ENCODE measurements at regions not wholly inside any gene's neighbourhood (a gene's known extent, or its start where the extent isn't known, plus 50 kb on each side); places are given as distances from the start of the nearest gene placed in this dataset.

- H3K79me2 ChIP-seq (ENCODE audit: control insufficient read depth in 1 of 2, insufficient read depth in 2 of 2, low read length in 2 of 2) = no peaks in the 10 kb centered on the region
- no peak overlapping the region for H3K9ac ChIP-seq (replicated peaks in 1 of 4; ENCODE audit: extremely low read depth in 1 of 4, low read depth in 3 of 4, low read length in 3 of 4)
- no peaks in the 10 kb centered on the region for H3K4me1 ChIP-seq (replicated peaks in 1 of 4; ENCODE audit: control insufficient read depth in 3 of 4, insufficient read depth in 4 of 4, low read length in 3 of 4)
- no peak overlapping the region for H2AFZ ChIP-seq (ENCODE audit: low read length)
- WGBS, 2 experiments (ENCODE audit: extremely low coverage in 1 of 2, insufficient coverage in 1 of 2, insufficient read length in 1 of 2, insufficient replicate concordance in 2 of 2, low coverage in 1 of 2, low lambda C conversion rate in 2 of 2, missing lambda C conversion rate in 1 of 2) = 83% methylated on average over 7 of the region's 7 CpGs; no CpG with 5 or more reads in 1 of the 2 experiments
- H2BK5ac ChIP-seq (ENCODE audit: low read depth, low read length) = no peak overlapping the region
- ChIA-PET CTCF (ENCODE audit: partially characterized antibody) (interaction anchor here (1.3 kb wide), 1 partner anchor 10 kb away, joined by 3 read pairs; no protein-coding TSS in a partner anchor), POLR2A (ENCODE audit: partially characterized antibody) (no interaction called here)
- no peak overlapping the region for H3K14ac ChIP-seq (ENCODE audit: insufficient read length)
- H3K18ac ChIP-seq (ENCODE audit: extremely low read depth, low read length) = no peak overlapping the region
- H3K79me1 ChIP-seq (ENCODE audit: low read depth, low read length) = no peaks in the 10 kb centered on the region; the same call in 1 of the 2 replicates
- peaks cover 0 to 5% of the 10 kb centered on the region in 2 experiments; a peak in 1 of 4 replicates for H3K9me3 ChIP-seq (ENCODE audit: insufficient read depth in 2 of 2, low read depth in 1 of 2, low read length in 1 of 2)
- no peaks in the 10 kb centered on the region for H4K20me1 ChIP-seq (replicated peaks in 1 of 2; ENCODE audit: control insufficient read depth in 1 of 2, insufficient read depth in 2 of 2, low read length in 2 of 2)
- H3K27me3 ChIP-seq (replicated peaks in 1 of 4; ENCODE audit: control insufficient read depth in 3 of 4, extremely low read depth in 1 of 4, insufficient read depth in 3 of 4, low read length in 3 of 4) = no peaks in the 10 kb centered on the region
- no peak overlapping the region for H3K56ac ChIP-seq (replicated peaks; ENCODE audit: insufficient read length, low read depth, low read length)
- no peak for DNase-seq (ENCODE audit: low read depth in 1 of 2, low spot score in 2 of 2)
- H3K4ac ChIP-seq (replicated peaks; ENCODE audit: insufficient read length, low read depth, low read length) = no peak overlapping the region
- no peak overlapping the region for H4K91ac ChIP-seq (replicated peaks; ENCODE audit: insufficient read length, low read length)
- H2BK12ac ChIP-seq (ENCODE audit: low read depth, low read length) = no peak overlapping the region
- H3K36me3 ChIP-seq (ENCODE audit: control insufficient read depth in 2 of 4, insufficient read depth in 4 of 4, low read length in 3 of 4) = no peaks in the 10 kb centered on the region; a peak in 1 of 8 replicates
- no peak overlapping the region for H2BK20ac ChIP-seq (ENCODE audit: low read length)
- H3K4me2 ChIP-seq (ENCODE audit: insufficient read depth in 1 of 2, low read depth in 2 of 2, low read length in 2 of 2) = no peak overlapping the region
- no peaks in the 10 kb centered on the region for H3K23me2 ChIP-seq (ENCODE audit: low read depth, low read length)
- H2BK15ac ChIP-seq (ENCODE audit: low read length) = no peak overlapping the region
- no peak overlapping the region for H3K27ac ChIP-seq (ENCODE audit: low read depth, low read length)
- no peak for FAIRE-seq
- no peak overlapping the region for H2AK5ac ChIP-seq (ENCODE audit: low read depth, low read length)
- no peak overlapping the region for H3K23ac ChIP-seq (ENCODE audit: insufficient read length)
- H3K4me3 ChIP-seq (ENCODE audit: extremely low read depth in 1 of 4, insufficient read depth in 2 of 4, low read depth in 3 of 4, low read length in 4 of 4) = no peak overlapping the region
- no peak overlapping the region for H2BK120ac ChIP-seq (replicated peaks; ENCODE audit: low read depth, low read length)
- no peak overlapping the region for H4K8ac ChIP-seq (ENCODE audit: extremely low read depth, insufficient read depth, low read length)
- H4K5ac ChIP-seq (ENCODE audit: insufficient read length, low read depth, low read length) = no peak overlapping the region
- TF ChIP-seq SP4 (IDR thresholded peaks at IDR 0.05; ENCODE audit: low read length) (no peak), CTBP2 (IDR thresholded peaks at IDR 0.05; ENCODE audit: borderline replicate concordance, insufficient read depth, insufficient read length, low read length) (no peak), SP2 (IDR thresholded peaks at IDR 0.05; ENCODE audit: low read length) (no peak), EZH2 (IDR thresholded peaks at IDR 0.05; ENCODE audit: low read depth, low read length, severe bottlenecking) (no peak), CEBPB (IDR thresholded peaks at IDR 0.05; ENCODE audit: low read depth, low read length) (no peak), TAF1 (IDR thresholded peaks at IDR 0.05; ENCODE audit: low read depth, low read length) (no peak), GTF2F1 (IDR thresholded peaks at IDR 0.05; ENCODE audit: borderline replicate concordance, low read depth, low read length) (no peak)
Measured at GRCh38 chr4:41375561-41375960, 118.8 kb downstream of the UCHL1 start.
